H1 (cell line): ENCODE measurements at regions not wholly inside any gene's neighbourhood (a gene's known extent, or its start where the extent isn't known, plus 50 kb on each side); places are given as distances from the start of the nearest gene placed in this dataset.

Experiments
- BCL11A ChIP-seq, 2 experiments: IDR thresholded peaks; one replicate each; pipeline ENCODE4 v1.6.1; 2011; ENCODE audit warnings: low read depth in 2 of 2, low read length in 2 of 2, mild to moderate bottlenecking in 2 of 2
- CBX8 ChIP-seq: fragments of 300-800, 300-1000 bp; sonication (generic); IDR thresholded peaks from 2 replicates; pipeline ENCODE4 v1.7.1; 2016; ENCODE audit warnings: low read depth, low read length, borderline replicate concordance
- CHD2 ChIP-seq: IDR thresholded peaks from 2 replicates; pipeline ENCODE4 v1.6.1; 2012; ENCODE audit warnings: low read length, improper control_type of control experiment
- CHD7 ChIP-seq: fragments of 300-600 bp; sonication (generic); IDR thresholded peaks from 2 replicates; pipeline ENCODE4 v1.7.1; 2012; ENCODE audit warnings: low read length, moderate library complexity, mild to moderate bottlenecking, inconsistent platforms; ENCODE audit not compliant: insufficient replicate concordance
- CTBP2 ChIP-seq: IDR thresholded peaks from 2 replicates; pipeline ENCODE4 v1.7.0; 2011; ENCODE audit warnings: borderline replicate concordance, mild to moderate bottlenecking, moderate library complexity, mixed read lengths, low read length; ENCODE audit not compliant: insufficient read depth, insufficient read length
- MAFK ChIP-seq: IDR thresholded peaks from 2 replicates; pipeline ENCODE4 v1.6.1; 2012; ENCODE audit warnings: low read depth, mild to moderate bottlenecking, improper control_type of control experiment, low read length
- MAX ChIP-seq: IDR thresholded peaks from 2 replicates; pipeline ENCODE4 v1.6.1; 2012; ENCODE audit warnings: inconsistent platforms
- SAP30 ChIP-seq: fragments of 300-600 bp; sonication (generic); IDR thresholded peaks from 2 replicates; pipeline ENCODE4 v1.7.1; 2012; ENCODE audit warnings: low read length, moderate library complexity, mild to moderate bottlenecking, inconsistent platforms; ENCODE audit not compliant: insufficient read depth, insufficient replicate concordance
- SIX5 ChIP-seq: IDR thresholded peaks from 2 replicates; pipeline ENCODE4 v1.6.1; 2011; ENCODE audit warnings: mild to moderate bottlenecking, low read depth, low read length
- SP4 ChIP-seq: IDR thresholded peaks from 2 replicates; pipeline ENCODE4 v1.6.1; 2012; ENCODE audit warnings: low read length, inconsistent platforms
- TAF7 ChIP-seq: optimal IDR thresholded peaks from 2 replicates; pipeline ENCODE3; 2011; ENCODE audit warnings: low read depth, mild to moderate bottlenecking, inconsistent platforms, low read length, moderate library complexity, borderline replicate concordance

DNA sequence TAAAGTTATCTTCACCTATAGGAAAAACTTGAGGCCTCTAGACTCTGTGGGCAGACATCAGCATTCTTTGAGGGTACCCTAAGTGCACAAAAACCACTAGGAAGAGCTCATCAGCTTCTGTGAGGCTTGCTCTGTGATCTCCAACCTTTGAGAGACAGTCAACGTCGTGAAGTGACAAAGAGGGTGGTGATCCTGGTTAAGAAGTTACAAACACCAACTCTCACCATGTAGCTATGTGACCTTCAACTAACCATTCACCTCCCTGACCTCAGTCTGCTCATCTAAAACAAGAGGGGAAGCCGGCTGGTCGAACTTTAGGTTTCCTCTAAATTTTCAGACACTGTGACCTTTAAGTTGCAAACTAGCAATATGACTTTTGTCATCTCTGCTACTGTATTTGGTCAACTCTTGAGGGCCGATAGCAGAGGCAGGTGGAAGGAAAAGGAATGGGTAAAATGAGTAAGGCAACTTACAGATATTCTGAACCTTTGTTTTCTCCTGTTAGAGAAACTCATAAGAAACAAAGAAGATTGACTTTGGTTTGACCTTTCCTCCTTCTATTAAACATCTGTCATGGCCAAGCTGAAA is 103.2 kb upstream of the PARP11 start (continued):
- TF ChIP-seq CHD7, result no peak
- no peak for TF ChIP-seq BCL11A (IDR thresholded peaks at IDR 0.05; ENCODE audit: low read depth in 2 of 2, low read length in 2 of 2)
- no peak for TF ChIP-seq SIX5
- TF ChIP-seq CTBP2, result no peak
- no peak for TF ChIP-seq TAF7
- no peak for TF ChIP-seq CHD2
- no peak for TF ChIP-seq SP4
- no peak for TF ChIP-seq CBX8
- TF ChIP-seq SAP30, result no peak
- TF ChIP-seq MAX, result no peak
- TF ChIP-seq MAFK, result no peak
